Fibroblast of peridontal ligament (primary cell): ENCODE measurements at regions not wholly inside any gene's neighbourhood (a gene's known extent, or its start where the extent isn't known, plus 50 kb on each side); places are given as distances from the start of the nearest gene placed in this dataset.

ENCODE experiments used
- DNase-seq: peaks from one replicate; pipeline ENCODE4 v3.0.0-alpha.2; 2010; ENCODE audit errors: extremely low read depth

GRCh38 chr5:119996128-119996527 lies 366.8 kb downstream of the FAM170A start:
- peak; percentile 11 for DNase-seq

GRCh38 chr5:120007598-120007997 lies 378.2 kb downstream of the FAM170A start:
- DNase-seq = no peak

- DNase-seq = peak; percentile 30
Observed at GRCh38 chr5:120012431-120012830, 383.1 kb downstream of the FAM170A start.

GRCh38 chr5:120014535-120014934 lies 385.2 kb downstream of the FAM170A start:
- no peak for DNase-seq

GRCh38 chr5:120016717-120017382 lies 387.5 kb downstream of the FAM170A start:
- no peak for DNase-seq

GRCh38 chr5:120017513-120017912 lies 388.2 kb downstream of the FAM170A start:
- DNase-seq = peak; percentile 14

GRCh38 chr5:120035181-120035580 lies 405.8 kb downstream of the FAM170A start:
- no peak for DNase-seq

GRCh38 chr5:120035815-120036577 lies 406.6 kb downstream of the FAM170A start:
- no peak for DNase-seq

- DNase-seq = no peak
Observed at GRCh38 chr5:120037451-120037850, 408.1 kb downstream of the FAM170A start.

- DNase-seq = no peak
Observed at GRCh38 chr5:120039111-120039510, 409.8 kb downstream of the FAM170A start.

- no peak for DNase-seq
Observed at GRCh38 chr5:120043431-120043830, 414.1 kb downstream of the FAM170A start.

- DNase-seq = no peak
Observed at GRCh38 chr5:120052916-120053828, 410.9 kb upstream of the PRR16 start.

- peak; percentile 39 for DNase-seq
Observed at GRCh38 chr5:120053841-120054240, 410.3 kb upstream of the PRR16 start.

- DNase-seq = peak; percentile 87
Observed at GRCh38 chr5:120055858-120056257, 408.2 kb upstream of the PRR16 start.

- DNase-seq = peak; percentile 20
Observed at GRCh38 chr5:120062515-120062917, 401.6 kb upstream of the PRR16 start.

GRCh38 chr5:120072068-120072761 lies 391.9 kb upstream of the PRR16 start:
- no peak for DNase-seq

- no peak for DNase-seq
Observed at GRCh38 chr5:120073722-120074121, 390.4 kb upstream of the PRR16 start.

GRCh38 chr5:120080781-120081180 lies 383.3 kb upstream of the PRR16 start:
- DNase-seq = no peak

GRCh38 chr5:120082316-120083068 lies 381.6 kb upstream of the PRR16 start:
- no peak for DNase-seq

- DNase-seq = peak; percentile 84
Observed at GRCh38 chr5:120083851-120084542, 380.1 kb upstream of the PRR16 start.
